ENCODE measurements at regions not wholly inside any gene's neighbourhood (a gene's known extent, or its start where the extent isn't known, plus 50 kb on each side); places are given as distances from the start of the nearest gene placed in this dataset.

DNA sequence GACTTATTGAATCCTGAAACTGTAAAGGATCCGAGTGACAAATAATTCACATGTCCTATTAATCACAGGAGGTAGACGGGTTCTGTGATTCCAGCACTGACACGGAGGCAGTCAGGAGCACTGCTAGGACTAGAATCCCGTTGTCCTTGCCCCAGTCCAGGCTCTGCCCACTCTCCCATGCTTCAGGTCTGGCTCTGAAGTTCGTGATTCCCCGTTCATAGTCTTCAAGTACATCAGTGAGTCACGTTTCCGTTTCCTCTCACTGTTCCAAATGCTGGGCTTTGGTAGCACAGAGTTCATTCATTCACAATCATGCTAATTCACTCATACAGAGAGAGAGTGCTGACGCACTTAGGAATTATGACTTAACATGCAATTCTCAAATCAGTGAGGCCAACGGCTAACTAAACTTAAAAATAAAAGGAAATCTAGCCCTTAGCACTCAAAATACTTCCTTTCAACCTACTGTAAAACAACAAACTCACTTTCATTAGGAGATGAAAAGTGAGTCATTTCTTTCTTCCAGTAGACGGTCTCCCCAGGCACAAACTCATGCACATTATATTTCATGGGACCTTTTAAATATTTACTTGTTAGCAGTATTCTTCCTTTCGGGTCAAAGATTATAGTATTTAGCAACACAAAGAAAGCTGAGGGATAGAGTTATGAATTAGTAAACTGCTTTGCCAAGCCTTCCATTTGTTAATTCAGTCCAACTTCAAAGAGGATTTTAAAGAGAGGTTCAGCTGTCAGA is 94.0 kb upstream of the NHSL1 start (continued):
- TF ChIP-seq ZNF883 (CRISPR knock-in tag; IDR thresholded peaks at IDR 0.05; ENCODE audit: not compliant biosample characterization) (no peak), IRF2 (CRISPR knock-in tag; IDR thresholded peaks at IDR 0.05) (peak; percentile 76), ZBTB21 (CRISPR knock-in tag; IDR thresholded peaks at IDR 0.05) (peak; percentile 71; the same call in 1 of the 2 replicates), KDM6A (CRISPR knock-in tag; IDR thresholded peaks at IDR 0.05; ENCODE audit: low read depth) (0 out of 2 replicates have a peak, but pooled peaks have one; percentile 44), HOXD1 (CRISPR knock-in tag; IDR thresholded peaks at IDR 0.05) (peak; percentile 48; the same call in 1 of the 2 replicates), ETV6 (CRISPR knock-in tag; conservative IDR thresholded peaks at IDR 0.05) (no peak), ZNF710 (CRISPR knock-in tag; IDR thresholded peaks at IDR 0.05; ENCODE audit: borderline replicate concordance) (no peak; the same call in 1 of the 2 replicates), ZNF343 (CRISPR knock-in tag; IDR thresholded peaks at IDR 0.05) (0 out of 2 replicates have a peak, but pooled peaks have one; percentile 21), ZNF138 (CRISPR knock-in tag; IDR thresholded peaks at IDR 0.05; ENCODE audit: low read depth) (no peak), ZNF768 (CRISPR knock-in tag; IDR thresholded peaks at IDR 0.05) (no peak), ATRX (CRISPR knock-in tag; IDR thresholded peaks at IDR 0.05; ENCODE audit: borderline replicate concordance) (no peak), ZNF619 (CRISPR knock-in tag; IDR thresholded peaks at IDR 0.05) (no peak), TAF15 (IDR thresholded peaks at IDR 0.05; ENCODE audit: low read depth, low read length, poor library complexity, severe bottlenecking) (no peak), ZNF280B (CRISPR knock-in tag; IDR thresholded peaks at IDR 0.05; ENCODE audit: borderline replicate concordance) (no peak), ZNF251 (CRISPR knock-in tag; IDR thresholded peaks at IDR 0.05) (no peak), JUN (CRISPR knock-in tag; IDR thresholded peaks at IDR 0.05) (no peak), ZNF414 (CRISPR knock-in tag; IDR thresholded peaks at IDR 0.05) (no peak), PHF8 (CRISPR knock-in tag; IDR thresholded peaks at IDR 0.05) (peak; percentile 38; the same call in 1 of the 2 replicates), ZNF121 (CRISPR knock-in tag; IDR thresholded peaks at IDR 0.05) (no peak), ZNF703 (CRISPR knock-in tag; IDR thresholded peaks at IDR 0.05; ENCODE audit: borderline replicate concordance) (no peak), RAD51 (IDR thresholded peaks at IDR 0.05; ENCODE audit: borderline replicate concordance) (no peak), DDIT3 (CRISPR knock-in tag; IDR thresholded peaks at IDR 0.05) (no peak)
- TF ChIP-seq, protein P1, sequence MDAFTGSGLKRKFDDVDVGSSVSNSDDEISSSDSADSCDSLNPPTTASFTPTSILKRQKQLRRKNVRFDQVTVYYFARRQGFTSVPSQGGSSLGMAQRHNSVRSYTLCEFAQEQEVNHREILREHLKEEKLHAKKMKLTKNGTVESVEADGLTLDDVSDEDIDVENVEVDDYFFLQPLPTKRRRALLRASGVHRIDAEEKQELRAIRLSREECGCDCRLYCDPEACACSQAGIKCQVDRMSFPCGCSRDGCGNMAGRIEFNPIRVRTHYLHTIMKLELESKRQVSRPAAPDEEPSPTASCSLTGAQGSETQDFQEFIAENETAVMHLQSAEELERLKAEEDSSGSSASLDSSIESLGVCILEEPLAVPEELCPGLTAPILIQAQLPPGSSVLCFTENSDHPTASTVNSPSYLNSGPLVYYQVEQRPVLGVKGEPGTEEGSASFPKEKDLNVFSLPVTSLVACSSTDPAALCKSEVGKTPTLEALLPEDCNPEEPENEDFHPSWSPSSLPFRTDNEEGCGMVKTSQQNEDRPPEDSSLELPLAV (CRISPR knock-in tag; conservative IDR thresholded peaks at IDR 0.05; ENCODE audit: low read depth): no peak
- TF ChIP-seq, protein P2, sequence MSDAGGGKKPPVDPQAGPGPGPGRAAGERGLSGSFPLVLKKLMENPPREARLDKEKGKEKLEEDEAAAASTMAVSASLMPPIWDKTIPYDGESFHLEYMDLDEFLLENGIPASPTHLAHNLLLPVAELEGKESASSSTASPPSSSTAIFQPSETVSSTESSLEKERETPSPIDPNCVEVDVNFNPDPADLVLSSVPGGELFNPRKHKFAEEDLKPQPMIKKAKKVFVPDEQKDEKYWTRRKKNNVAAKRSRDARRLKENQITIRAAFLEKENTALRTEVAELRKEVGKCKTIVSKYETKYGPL (CRISPR knock-in tag; IDR thresholded peaks at IDR 0.05): no peak
